Retinal pigment epithelial cell (primary cell): ENCODE measurements at regions not wholly inside any gene's neighbourhood (a gene's known extent, or its start where the extent isn't known, plus 50 kb on each side); places are given as distances from the start of the nearest gene placed in this dataset.

Experiments
- DNase-seq: peaks from one replicate; pipeline ENCODE4 v3.0.0-alpha.2; 2010; ENCODE audit warnings: low read depth
- H3K4me3 ChIP-seq: 2 replicates; pipeline ENCODE4 v1.5.1; 2011; ENCODE audit warnings: mild to moderate bottlenecking, low read length, control low read depth, moderate library complexity
- TF ChIP-seq, protein P1 (sequence below): conservative IDR thresholded peaks from 2 replicates; pipeline ENCODE4 v1.5.1; 2011; ENCODE audit warnings: low read depth, low read length, control low read depth, inconsistent platforms

DNA sequence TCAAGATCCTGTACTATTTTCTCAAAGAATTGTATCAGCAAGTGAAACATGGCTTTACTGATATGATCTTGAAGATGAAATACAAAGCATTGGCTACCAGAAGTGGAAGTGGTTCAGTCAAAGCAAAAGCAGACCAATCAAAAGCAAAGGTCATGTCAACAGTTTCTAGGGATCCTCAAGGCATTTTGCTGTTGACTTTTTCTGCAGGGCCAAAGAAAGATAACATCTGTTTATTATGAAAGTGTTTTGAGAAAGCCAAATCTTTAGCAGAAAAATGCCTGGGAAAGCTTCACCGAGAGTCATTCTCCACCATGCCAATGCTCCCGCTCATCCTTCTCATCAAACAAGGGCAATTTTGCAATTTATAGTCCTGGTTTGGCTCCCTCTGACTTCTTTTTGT lies 90.3 kb upstream of the ACO1 start:
- H3K4me3 ChIP-seq = no peak overlapping the region
- TF ChIP-seq, protein P1, sequence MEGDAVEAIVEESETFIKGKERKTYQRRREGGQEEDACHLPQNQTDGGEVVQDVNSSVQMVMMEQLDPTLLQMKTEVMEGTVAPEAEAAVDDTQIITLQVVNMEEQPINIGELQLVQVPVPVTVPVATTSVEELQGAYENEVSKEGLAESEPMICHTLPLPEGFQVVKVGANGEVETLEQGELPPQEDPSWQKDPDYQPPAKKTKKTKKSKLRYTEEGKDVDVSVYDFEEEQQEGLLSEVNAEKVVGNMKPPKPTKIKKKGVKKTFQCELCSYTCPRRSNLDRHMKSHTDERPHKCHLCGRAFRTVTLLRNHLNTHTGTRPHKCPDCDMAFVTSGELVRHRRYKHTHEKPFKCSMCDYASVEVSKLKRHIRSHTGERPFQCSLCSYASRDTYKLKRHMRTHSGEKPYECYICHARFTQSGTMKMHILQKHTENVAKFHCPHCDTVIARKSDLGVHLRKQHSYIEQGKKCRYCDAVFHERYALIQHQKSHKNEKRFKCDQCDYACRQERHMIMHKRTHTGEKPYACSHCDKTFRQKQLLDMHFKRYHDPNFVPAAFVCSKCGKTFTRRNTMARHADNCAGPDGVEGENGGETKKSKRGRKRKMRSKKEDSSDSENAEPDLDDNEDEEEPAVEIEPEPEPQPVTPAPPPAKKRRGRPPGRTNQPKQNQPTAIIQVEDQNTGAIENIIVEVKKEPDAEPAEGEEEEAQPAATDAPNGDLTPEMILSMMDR = no peak
- no peak for DNase-seq

DNA sequence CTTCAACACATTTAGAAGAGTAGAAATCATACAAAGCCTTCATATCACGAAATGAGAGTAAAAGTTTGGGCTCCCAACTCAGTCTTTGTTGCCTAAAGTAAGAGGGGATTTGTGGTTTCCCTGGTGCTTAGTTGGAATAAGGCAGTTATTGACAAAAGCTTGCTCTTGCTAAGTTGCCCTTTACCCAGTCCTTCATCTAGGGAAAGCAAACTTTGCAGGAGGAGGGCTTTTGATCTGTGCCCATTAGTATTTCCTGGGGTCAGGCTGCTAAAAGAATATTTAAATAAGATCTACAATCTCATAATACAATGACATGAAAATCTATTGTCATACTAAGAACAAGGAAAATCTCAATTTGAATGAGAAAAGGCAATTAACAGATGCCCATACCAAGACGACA lies 84.1 kb upstream of the ACO1 start:
- H3K4me3 ChIP-seq = no peak overlapping the region
- TF ChIP-seq, protein P1 = no peak
- DNase-seq = no peak

DNA sequence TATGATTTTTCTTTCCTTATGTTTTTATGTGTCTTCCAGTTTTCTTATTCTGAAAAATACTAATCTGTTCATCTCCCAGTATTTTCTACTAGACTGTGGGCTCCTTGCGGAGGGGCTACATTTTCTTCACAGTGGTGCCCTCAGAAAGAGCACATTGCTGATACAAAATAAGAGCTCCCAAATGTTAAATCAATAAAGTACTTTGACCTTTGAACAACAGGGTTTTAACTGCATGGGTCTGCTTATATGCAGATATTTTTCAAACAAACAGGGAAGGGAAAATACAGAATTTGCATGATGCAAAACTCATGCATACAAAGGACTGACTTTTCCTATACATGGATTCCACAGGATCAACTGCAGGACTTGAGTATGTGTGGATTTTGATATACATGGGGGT lies 79.9 kb upstream of the ACO1 start:
- H3K4me3 ChIP-seq = no peak overlapping the region
- DNase-seq = no peak
- TF ChIP-seq, protein P1 = no peak

DNA sequence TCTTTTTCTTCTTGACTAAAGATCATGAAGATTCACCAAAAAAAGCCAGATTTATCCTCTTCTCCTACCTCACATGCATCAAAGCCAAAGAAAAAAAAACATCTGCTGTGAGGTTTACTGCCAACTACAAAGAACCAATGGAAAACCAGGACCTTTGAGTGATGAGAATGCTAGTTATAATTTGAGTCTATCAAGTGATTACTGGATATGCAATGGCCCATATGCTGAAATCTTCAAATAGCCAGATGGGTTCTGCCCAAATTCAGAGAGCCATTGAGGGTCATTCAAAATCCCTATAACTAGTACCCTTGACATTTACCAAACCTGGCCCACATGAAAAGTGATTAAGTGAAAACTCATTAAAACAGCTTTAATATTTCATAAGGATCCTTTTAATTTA lies 78.4 kb upstream of the ACO1 start:
- no peak overlapping the region for H3K4me3 ChIP-seq
- no peak for DNase-seq
- TF ChIP-seq, protein P1 = no peak

DNA sequence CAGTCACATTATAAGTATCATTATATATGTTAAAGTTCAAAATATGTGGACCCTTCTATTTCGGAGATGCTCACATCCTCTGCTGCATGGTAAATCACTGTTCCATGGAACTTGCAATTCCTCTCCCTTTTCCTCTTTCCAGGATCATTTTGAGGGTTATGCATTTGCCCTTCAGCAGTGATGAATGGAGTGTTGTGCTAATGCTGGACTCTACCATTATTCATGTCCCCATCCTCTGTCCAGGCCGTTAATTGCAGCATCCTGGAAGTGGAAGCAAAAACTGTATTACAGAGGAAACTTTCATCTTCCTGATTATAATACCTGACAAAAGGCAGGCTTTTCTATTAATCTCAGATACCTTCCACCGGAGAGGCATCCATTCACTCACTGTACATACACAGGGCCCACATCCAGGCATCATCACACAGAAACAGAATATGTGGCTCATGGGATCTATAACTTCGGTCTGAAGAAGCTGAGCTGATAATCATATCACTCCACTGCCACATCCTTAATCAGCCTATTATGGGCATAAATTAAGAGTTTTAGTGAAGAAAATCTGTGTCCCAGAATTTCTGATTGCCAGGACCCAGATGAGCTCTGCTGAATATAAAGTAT lies 65.0 kb upstream of the ACO1 start:
- TF ChIP-seq, protein P1 = no peak
- no peak for DNase-seq
- no peak overlapping the region for H3K4me3 ChIP-seq

DNA sequence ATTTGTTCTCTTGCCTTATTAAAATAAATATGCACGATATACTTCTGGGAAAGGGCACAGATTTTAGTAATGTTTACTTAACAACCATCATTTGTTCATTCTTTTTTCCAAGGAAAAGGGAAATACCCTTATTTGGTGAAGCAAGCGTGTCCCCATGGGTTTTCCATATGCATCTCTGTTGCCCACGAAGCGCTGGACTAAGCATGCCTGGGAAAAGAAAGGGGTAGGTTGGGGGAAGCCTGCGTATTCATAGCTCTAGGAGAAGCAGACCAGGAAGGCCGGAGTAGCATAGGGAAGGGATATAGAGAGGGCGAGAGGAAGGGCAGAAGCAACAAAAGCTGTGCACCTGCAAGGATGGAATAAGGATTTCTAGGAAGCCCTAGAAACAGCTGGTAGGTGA lies 61.8 kb upstream of the ACO1 start:
- H3K4me3 ChIP-seq = no peak overlapping the region
- DNase-seq = no peak
- TF ChIP-seq, protein P1 = no peak

DNA sequence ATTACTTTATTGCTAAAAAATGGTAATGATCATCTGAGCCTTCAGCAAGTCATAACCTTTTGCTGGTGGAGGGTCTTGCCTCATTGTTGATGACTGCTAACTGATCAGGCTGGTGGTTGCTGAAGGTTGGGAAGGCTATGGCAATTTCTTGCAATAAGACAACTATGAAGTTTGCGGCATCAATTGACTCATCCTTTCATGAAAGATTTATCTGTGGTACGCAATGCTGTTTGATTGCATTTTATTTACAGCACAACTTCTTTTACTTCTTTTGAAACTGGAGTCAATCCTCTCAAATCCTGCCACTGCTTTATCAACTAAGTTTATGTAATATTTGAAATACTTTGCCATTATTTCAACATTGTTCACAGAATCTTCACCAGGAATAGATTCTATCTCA lies 58.3 kb upstream of the ACO1 start:
- H3K4me3 ChIP-seq = no peak overlapping the region
- TF ChIP-seq, protein P1 = no peak
- DNase-seq = no peak
